ENCODE measurements at regions not wholly inside any gene's neighbourhood (a gene's known extent, or its start where the extent isn't known, plus 50 kb on each side); places are given as distances from the start of the nearest gene placed in this dataset.

DNA sequence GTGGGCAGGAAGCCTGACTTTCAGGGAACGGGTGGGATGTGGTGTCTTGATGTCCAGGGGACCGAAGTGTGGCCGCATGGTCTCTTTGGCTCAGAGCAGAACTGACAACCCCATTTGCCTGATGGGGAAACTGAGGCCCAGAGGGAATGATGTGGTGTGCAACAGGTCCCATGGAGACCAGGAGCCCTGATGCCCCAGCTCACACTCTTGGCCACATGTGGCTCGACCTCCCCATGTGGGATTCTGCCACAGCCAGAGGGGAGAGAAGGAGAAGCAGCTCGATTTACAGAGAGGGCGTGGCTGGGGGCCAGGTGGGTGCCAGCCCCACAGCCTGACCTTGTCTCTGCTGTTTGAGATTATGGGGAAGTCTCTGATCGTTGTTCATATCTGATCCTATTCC lies 128.1 kb downstream of the TEX29 start:
- TF ChIP-seq, protein P1, sequence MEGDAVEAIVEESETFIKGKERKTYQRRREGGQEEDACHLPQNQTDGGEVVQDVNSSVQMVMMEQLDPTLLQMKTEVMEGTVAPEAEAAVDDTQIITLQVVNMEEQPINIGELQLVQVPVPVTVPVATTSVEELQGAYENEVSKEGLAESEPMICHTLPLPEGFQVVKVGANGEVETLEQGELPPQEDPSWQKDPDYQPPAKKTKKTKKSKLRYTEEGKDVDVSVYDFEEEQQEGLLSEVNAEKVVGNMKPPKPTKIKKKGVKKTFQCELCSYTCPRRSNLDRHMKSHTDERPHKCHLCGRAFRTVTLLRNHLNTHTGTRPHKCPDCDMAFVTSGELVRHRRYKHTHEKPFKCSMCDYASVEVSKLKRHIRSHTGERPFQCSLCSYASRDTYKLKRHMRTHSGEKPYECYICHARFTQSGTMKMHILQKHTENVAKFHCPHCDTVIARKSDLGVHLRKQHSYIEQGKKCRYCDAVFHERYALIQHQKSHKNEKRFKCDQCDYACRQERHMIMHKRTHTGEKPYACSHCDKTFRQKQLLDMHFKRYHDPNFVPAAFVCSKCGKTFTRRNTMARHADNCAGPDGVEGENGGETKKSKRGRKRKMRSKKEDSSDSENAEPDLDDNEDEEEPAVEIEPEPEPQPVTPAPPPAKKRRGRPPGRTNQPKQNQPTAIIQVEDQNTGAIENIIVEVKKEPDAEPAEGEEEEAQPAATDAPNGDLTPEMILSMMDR (conservative IDR thresholded peaks at IDR 0.05) = no peak
- no peak for TF ChIP-seq EZH2 (IDR thresholded peaks at IDR 0.05; ENCODE audit: low read depth)

All from PC-9 (cell line).